ENCODE measurements at regions not wholly inside any gene's neighbourhood (a gene's known extent, or its start where the extent isn't known, plus 50 kb on each side); places are given as distances from the start of the nearest gene placed in this dataset.

GRCh38 chr1:217009376-217009775 lies 286.1 kb upstream of the ESRRG start:
- TF ChIP-seq CREB1 (IDR thresholded peaks at IDR 0.05; ENCODE audit: low read depth) (no peak), USF1 (IDR thresholded peaks at IDR 0.05) (no peak), RAD21 (IDR thresholded peaks at IDR 0.05; ENCODE audit: low read depth) (no peak), YY1 (IDR thresholded peaks at IDR 0.05; ENCODE audit: low read depth) (no peak), EP300 (IDR thresholded peaks at IDR 0.05; ENCODE audit: borderline replicate concordance) (no peak), REST (IDR thresholded peaks at IDR 0.05; ENCODE audit: low read depth) (no peak), TEAD4 (IDR thresholded peaks at IDR 0.05) (no peak), CEBPB (IDR thresholded peaks at IDR 0.05) (no peak), EGR1 (IDR thresholded peaks at IDR 0.05) (no peak), NFIC (IDR thresholded peaks at IDR 0.05) (no peak), FOXM1 (IDR thresholded peaks at IDR 0.05; ENCODE audit: borderline replicate concordance, low read depth) (no peak), ZBTB7A (IDR thresholded peaks at IDR 0.05; ENCODE audit: low read depth) (no peak), TCF12 (IDR thresholded peaks at IDR 0.05; ENCODE audit: low read depth) (no peak), TAF1 (IDR thresholded peaks at IDR 0.05; ENCODE audit: low read depth) (no peak)
- TF ChIP-seq, protein P1, sequence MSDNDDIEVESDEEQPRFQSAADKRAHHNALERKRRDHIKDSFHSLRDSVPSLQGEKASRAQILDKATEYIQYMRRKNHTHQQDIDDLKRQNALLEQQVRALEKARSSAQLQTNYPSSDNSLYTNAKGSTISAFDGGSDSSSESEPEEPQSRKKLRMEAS (IDR thresholded peaks at IDR 0.05), result no peak

- TF ChIP-seq EGR1 (IDR thresholded peaks at IDR 0.05), result no peak
- TF ChIP-seq RAD21 (IDR thresholded peaks at IDR 0.05; ENCODE audit: low read depth), result no peak
- no peak for TF ChIP-seq TEAD4 (IDR thresholded peaks at IDR 0.05)
- no peak for TF ChIP-seq TCF12 (IDR thresholded peaks at IDR 0.05; ENCODE audit: low read depth)
Measured at GRCh38 chr1:217004776-217005436, 281.7 kb upstream of the ESRRG start.

GRCh38 chr1:217003355-217003754 lies 280.1 kb upstream of the ESRRG start:
- TF ChIP-seq TAF1 (IDR thresholded peaks at IDR 0.05; ENCODE audit: low read depth) (no peak), ZBTB7A (IDR thresholded peaks at IDR 0.05; ENCODE audit: low read depth) (no peak), YY1 (IDR thresholded peaks at IDR 0.05; ENCODE audit: low read depth) (no peak), CREB1 (IDR thresholded peaks at IDR 0.05; ENCODE audit: low read depth) (no peak), NFIC (IDR thresholded peaks at IDR 0.05) (no peak), RAD21 (IDR thresholded peaks at IDR 0.05; ENCODE audit: low read depth) (no peak), USF1 (IDR thresholded peaks at IDR 0.05) (no peak), REST (IDR thresholded peaks at IDR 0.05; ENCODE audit: low read depth) (no peak), TEAD4 (IDR thresholded peaks at IDR 0.05) (no peak), FOXM1 (IDR thresholded peaks at IDR 0.05; ENCODE audit: borderline replicate concordance, low read depth) (no peak), CEBPB (IDR thresholded peaks at IDR 0.05) (no peak), TCF12 (IDR thresholded peaks at IDR 0.05; ENCODE audit: low read depth) (no peak), EP300 (IDR thresholded peaks at IDR 0.05; ENCODE audit: borderline replicate concordance) (no peak)
- TF ChIP-seq, protein P1 (IDR thresholded peaks at IDR 0.05), result no peak

GRCh38 chr1:216997831-216998230 lies 274.6 kb upstream of the ESRRG start:
- no peak for TF ChIP-seq EP300 (IDR thresholded peaks at IDR 0.05; ENCODE audit: borderline replicate concordance)
- TF ChIP-seq CREB1 (IDR thresholded peaks at IDR 0.05; ENCODE audit: low read depth), result no peak
- no peak for TF ChIP-seq ZBTB7A (IDR thresholded peaks at IDR 0.05; ENCODE audit: low read depth)
- TF ChIP-seq RAD21 (IDR thresholded peaks at IDR 0.05; ENCODE audit: low read depth), result no peak
- TF ChIP-seq TEAD4 (IDR thresholded peaks at IDR 0.05), result no peak
- no peak for TF ChIP-seq TAF1 (IDR thresholded peaks at IDR 0.05; ENCODE audit: low read depth)
- no peak for TF ChIP-seq CEBPB (IDR thresholded peaks at IDR 0.05)
- TF ChIP-seq YY1 (IDR thresholded peaks at IDR 0.05; ENCODE audit: low read depth), result no peak
- TF ChIP-seq REST (IDR thresholded peaks at IDR 0.05; ENCODE audit: low read depth), result no peak
- TF ChIP-seq TCF12 (IDR thresholded peaks at IDR 0.05; ENCODE audit: low read depth), result no peak
- TF ChIP-seq, protein P1 (IDR thresholded peaks at IDR 0.05), result no peak
- TF ChIP-seq NFIC (IDR thresholded peaks at IDR 0.05), result no peak
- TF ChIP-seq USF1 (IDR thresholded peaks at IDR 0.05), result no peak
- TF ChIP-seq FOXM1 (IDR thresholded peaks at IDR 0.05; ENCODE audit: borderline replicate concordance, low read depth), result no peak
- TF ChIP-seq EGR1 (IDR thresholded peaks at IDR 0.05), result no peak
